ENCODE measurements at regions not wholly inside any gene's neighbourhood (a gene's known extent, or its start where the extent isn't known, plus 50 kb on each side); places are given as distances from the start of the nearest gene placed in this dataset.

GRCh38 chr4:137345597-137345996 lies 186.7 kb downstream of the PCDH18 start:
- 83% methylated on average over 1 of the region's 1 CpG for WGBS (ENCODE audit: missing lambda C conversion rate)
- Histone ChIP-seq H3K4me3 (no peak overlapping the region), H3K4me1 (no peaks in the 10 kb centered on the region), H3K9me3 (no peaks in the 10 kb centered on the region), H3K27ac (no peak overlapping the region), H3K4me2 (no peak overlapping the region)
- no peak for ATAC-seq
- CTCF ChIA-PET, result no interaction called here
- POLR2A ChIA-PET, result no interaction called here
- no peak for FAIRE-seq
- no peak for DNase-seq (ENCODE audit: low read depth in 1 of 2, low spot score in 1 of 2)
- no peak for TF ChIP-seq KDM1A (IDR thresholded peaks at IDR 0.05; ENCODE audit: low read depth)

DNA sequence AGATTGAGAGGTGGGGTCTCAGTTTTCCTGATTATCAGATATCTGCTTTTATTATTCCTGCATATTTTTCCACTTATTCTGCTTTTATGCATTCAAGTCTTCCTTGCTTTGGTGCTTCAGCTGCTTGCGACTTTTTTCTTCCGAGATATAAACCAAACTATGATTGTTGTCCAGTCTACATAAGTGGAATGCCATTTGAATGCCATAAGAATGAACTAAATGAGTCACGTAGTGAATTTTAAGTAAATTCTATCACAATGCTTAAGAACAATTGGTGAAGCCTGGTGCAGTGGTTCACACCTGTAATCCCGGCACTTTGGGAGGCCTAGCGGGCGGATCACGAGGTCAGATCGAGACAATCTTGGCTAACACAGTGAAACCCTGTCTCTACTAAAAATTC lies 189.1 kb downstream of the PCDH18 start:
- Histone ChIP-seq H3K9me3 (no peaks in the 10 kb centered on the region), H3K4me2 (no peak overlapping the region), H3K4me3 (no peak overlapping the region), H3K4me1 (no peaks in the 10 kb centered on the region), H3K27ac (no peak overlapping the region)
- no peak for TF ChIP-seq JUN (IDR thresholded peaks at IDR 0.05)
- no peak for TF ChIP-seq CBX2 (IDR thresholded peaks at IDR 0.05; ENCODE audit: borderline replicate concordance, low read depth)
- no peak for TF ChIP-seq NFE2L2 (conservative IDR thresholded peaks at IDR 0.05; ENCODE audit: low read length)
- TF ChIP-seq CEBPB (IDR thresholded peaks at IDR 0.05), result no peak
- TF ChIP-seq, protein P1, sequence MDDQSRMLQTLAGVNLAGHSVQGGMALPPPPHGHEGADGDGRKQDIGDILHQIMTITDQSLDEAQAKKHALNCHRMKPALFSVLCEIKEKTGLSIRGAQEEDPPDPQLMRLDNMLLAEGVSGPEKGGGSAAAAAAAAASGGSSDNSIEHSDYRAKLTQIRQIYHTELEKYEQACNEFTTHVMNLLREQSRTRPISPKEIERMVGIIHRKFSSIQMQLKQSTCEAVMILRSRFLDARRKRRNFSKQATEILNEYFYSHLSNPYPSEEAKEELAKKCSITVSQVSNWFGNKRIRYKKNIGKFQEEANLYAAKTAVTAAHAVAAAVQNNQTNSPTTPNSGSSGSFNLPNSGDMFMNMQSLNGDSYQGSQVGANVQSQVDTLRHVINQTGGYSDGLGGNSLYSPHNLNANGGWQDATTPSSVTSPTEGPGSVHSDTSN (IDR thresholded peaks at IDR 0.05), result no peak
- TF ChIP-seq BHLHE40 (IDR thresholded peaks at IDR 0.05; ENCODE audit: low read depth, low read length), result no peak
- no peak for TF ChIP-seq MYC (IDR thresholded peaks at IDR 0.05; ENCODE audit: borderline replicate concordance, low read length)
- TF ChIP-seq MAX (IDR thresholded peaks at IDR 0.05), result no peak
- TF ChIP-seq, protein P2, sequence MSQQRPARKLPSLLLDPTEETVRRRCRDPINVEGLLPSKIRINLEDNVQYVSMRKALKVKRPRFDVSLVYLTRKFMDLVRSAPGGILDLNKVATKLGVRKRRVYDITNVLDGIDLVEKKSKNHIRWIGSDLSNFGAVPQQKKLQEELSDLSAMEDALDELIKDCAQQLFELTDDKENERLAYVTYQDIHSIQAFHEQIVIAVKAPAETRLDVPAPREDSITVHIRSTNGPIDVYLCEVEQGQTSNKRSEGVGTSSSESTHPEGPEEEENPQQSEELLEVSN (IDR thresholded peaks at IDR 0.05; ENCODE audit: borderline replicate concordance, low read depth), result no peak
- TF ChIP-seq CHD4 (IDR thresholded peaks at IDR 0.05; ENCODE audit: borderline replicate concordance), result no peak
- no peak for TF ChIP-seq TP53 (CRISPR knock-in tag; IDR thresholded peaks at IDR 0.05)
- no peak for TF ChIP-seq RAD21 (conservative IDR thresholded peaks at IDR 0.05 in 1 of 2, IDR thresholded peaks at IDR 0.05 in 1 of 2)
- no peak for FAIRE-seq
- no peak for DNase-seq (ENCODE audit: low read depth in 1 of 2, low spot score in 1 of 2)
- no peak for ATAC-seq
- 70% methylated on average over 8 of the region's 8 CpGs for WGBS (ENCODE audit: missing lambda C conversion rate)
- POLR2A ChIA-PET, result no interaction called here
- CTCF ChIA-PET, result no interaction called here

DNA sequence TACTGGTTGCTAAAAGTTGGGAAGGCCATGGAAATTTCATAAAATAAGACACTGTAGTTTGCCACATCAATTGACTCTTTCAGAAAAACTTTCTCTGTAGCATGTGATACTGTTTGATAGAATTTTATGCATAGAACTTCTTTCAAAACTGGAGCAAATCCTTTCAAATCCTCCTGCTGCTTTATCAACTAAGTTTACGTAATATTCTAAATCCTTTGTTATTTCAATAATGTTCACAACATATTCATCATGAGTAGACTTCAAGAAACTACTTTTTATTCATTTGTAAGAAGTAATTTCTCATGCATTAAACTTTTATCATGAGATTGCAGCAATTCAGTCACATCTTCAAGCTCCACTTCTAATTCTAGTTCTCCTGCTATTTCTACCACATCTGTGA lies 199.3 kb downstream of the PCDH18 start:
- WGBS (ENCODE audit: missing lambda C conversion rate), result 64% methylated on average over 1 of the region's 1 CpG
- CTCF ChIA-PET, result no interaction called here
- no peak for FAIRE-seq

GRCh38 chr4:137312257-137312656 lies 220.0 kb downstream of the PCDH18 start:
- Histone ChIP-seq H3K4me3 (no peak overlapping the region), H3K4me2 (no peak overlapping the region), H3K9me3 (no peaks in the 10 kb centered on the region), H3K4me1 (0 out of 3 replicates have a peak, but pooled peaks cover 3% of the 10 kb centered on the region), H3K27ac (no peak overlapping the region)
- DNase-seq (ENCODE audit: low read depth in 1 of 2, low spot score in 1 of 2) (no peak), ATAC-seq (no peak), FAIRE-seq (no peak)
- WGBS (ENCODE audit: missing lambda C conversion rate), result 50% methylated on average over 3 of the region's 3 CpGs
- ChIA-PET CTCF (no interaction called here), POLR2A (no interaction called here)
- TF ChIP-seq FOXS1 (CRISPR knock-in tag; IDR thresholded peaks at IDR 0.05), result no peak
- TF ChIP-seq HOXA7 (CRISPR knock-in tag; IDR thresholded peaks at IDR 0.05), result no peak
- TF ChIP-seq MAX (IDR thresholded peaks at IDR 0.05), result no peak
- no peak for TF ChIP-seq CTCF (IDR thresholded peaks at IDR 0.05)
- TF ChIP-seq SMC3 (IDR thresholded peaks at IDR 0.05), result no peak
- TF ChIP-seq, protein P2 (IDR thresholded peaks at IDR 0.05; ENCODE audit: borderline replicate concordance, low read depth), result no peak
- TF ChIP-seq PHF8 (IDR thresholded peaks at IDR 0.05; ENCODE audit: borderline replicate concordance, low read depth), result no peak
- no peak for TF ChIP-seq GATA3 (IDR thresholded peaks at IDR 0.05; ENCODE audit: borderline replicate concordance)
- no peak for TF ChIP-seq TFCP2L1 (CRISPR knock-in tag; IDR thresholded peaks at IDR 0.05)
- no peak for TF ChIP-seq MYC (IDR thresholded peaks at IDR 0.05; ENCODE audit: borderline replicate concordance, low read length)
- no peak for TF ChIP-seq CHD2 (IDR thresholded peaks at IDR 0.05; ENCODE audit: low read length, partially characterized antibody)
- no peak for TF ChIP-seq RFX5 (IDR thresholded peaks at IDR 0.05)
- no peak for TF ChIP-seq SREBF2 (IDR thresholded peaks at IDR 0.05)
- no peak for TF ChIP-seq EP300 (IDR thresholded peaks at IDR 0.05)

More for the DNA sequence above, 199.3 kb downstream of the PCDH18 start:
- Histone ChIP-seq H3K27ac (no peak overlapping the region), H3K9me3 (no peaks in the 10 kb centered on the region), H3K4me1 (no peaks in the 10 kb centered on the region), H3K4me3 (no peak overlapping the region), H3K4me2 (no peak overlapping the region)
- POLR2A ChIA-PET, result no interaction called here
- DNase-seq (ENCODE audit: low read depth in 1 of 2, low spot score in 1 of 2) (no peak), ATAC-seq (no peak)
- TF ChIP-seq ESRRA (IDR thresholded peaks at IDR 0.05; ENCODE audit: borderline replicate concordance, low read length) (no peak), FOSL2 (IDR thresholded peaks at IDR 0.05) (no peak), FOSL2 (CRISPR knock-in tag; IDR thresholded peaks at IDR 0.05) (no peak), HDAC2 (IDR thresholded peaks at IDR 0.05) (no peak), GATA3 (IDR thresholded peaks at IDR 0.05; ENCODE audit: borderline replicate concordance) (no peak), NR3C1 (IDR thresholded peaks at IDR 0.05) (no peak), HEYL (CRISPR knock-in tag; IDR thresholded peaks at IDR 0.05) (no peak)
- TF ChIP-seq, protein P3, sequence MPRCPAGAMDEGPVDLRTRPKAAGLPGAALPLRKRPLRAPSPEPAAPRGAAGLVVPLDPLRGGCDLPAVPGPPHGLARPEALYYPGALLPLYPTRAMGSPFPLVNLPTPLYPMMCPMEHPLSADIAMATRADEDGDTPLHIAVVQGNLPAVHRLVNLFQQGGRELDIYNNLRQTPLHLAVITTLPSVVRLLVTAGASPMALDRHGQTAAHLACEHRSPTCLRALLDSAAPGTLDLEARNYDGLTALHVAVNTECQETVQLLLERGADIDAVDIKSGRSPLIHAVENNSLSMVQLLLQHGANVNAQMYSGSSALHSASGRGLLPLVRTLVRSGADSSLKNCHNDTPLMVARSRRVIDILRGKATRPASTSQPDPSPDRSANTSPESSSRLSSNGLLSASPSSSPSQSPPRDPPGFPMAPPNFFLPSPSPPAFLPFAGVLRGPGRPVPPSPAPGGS (IDR thresholded peaks at IDR 0.05), result no peak

Measured in A549 (cell line).